Mesothelial cell of epicardium (in vitro differentiated cells): ENCODE measurements at regions not wholly inside any gene's neighbourhood (a gene's known extent, or its start where the extent isn't known, plus 50 kb on each side); places are given as distances from the start of the nearest gene placed in this dataset.

Experiments
- DNase-seq, 2 experiments: peaks; one replicate each; pipeline ENCODE4 v3.0.0; 2021; ENCODE audit warnings: low spot score in 2 of 2; ENCODE audit not compliant: unreplicated experiment in 2 of 2
- H3K27ac Mint-ChIP-seq: 2 replicates; pipeline ENCODE4 v1.8.0; 2021; ENCODE audit warnings: mixed read lengths
- H3K27me3 Mint-ChIP-seq: 2 replicates; pipeline ENCODE4 v1.8.0; 2021; ENCODE audit warnings: low read depth, mixed read lengths
- H3K36me3 Mint-ChIP-seq: 2 replicates; pipeline ENCODE4 v1.8.0; 2021; ENCODE audit warnings: mixed read lengths
- H3K4me1 Mint-ChIP-seq: 2 replicates; pipeline ENCODE4 v1.8.0; 2021; ENCODE audit warnings: mixed read lengths
- H3K4me3 Mint-ChIP-seq: 2 replicates; pipeline ENCODE4 v1.8.0; 2021; ENCODE audit warnings: mild to moderate bottlenecking, moderate library complexity, mixed read lengths
- H3K9me3 Mint-ChIP-seq: 2 replicates; pipeline ENCODE4 v1.8.0; 2021; ENCODE audit warnings: mixed read lengths
- TF ChIP-seq, protein P1 (sequence below): fragments of 200-600 bp; sonication (generic); IDR thresholded peaks from one replicate; pipeline ENCODE4 v1.5.0; 2021; ENCODE audit warnings: antibody characterized with exemption; ENCODE audit not compliant: unreplicated experiment

DNA sequence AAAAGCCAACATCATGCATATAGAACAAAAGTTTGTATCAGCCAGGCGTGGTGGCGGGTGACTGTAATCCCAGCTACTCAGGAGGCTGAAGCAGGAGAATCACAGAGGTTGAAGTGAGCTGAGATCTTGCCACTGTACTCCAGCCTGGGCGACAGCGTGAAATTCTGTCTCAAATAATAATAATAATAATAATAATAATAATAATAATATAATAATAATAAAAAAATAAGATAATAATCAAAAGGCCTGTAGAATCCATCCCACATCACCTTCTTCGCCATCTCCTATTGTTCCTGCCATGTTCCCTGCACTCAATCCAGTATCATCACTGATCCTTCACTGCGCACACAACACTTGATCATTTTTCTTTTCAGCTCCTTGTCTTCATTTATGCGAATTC, 619.3 kb upstream of the ADARB2 start:
- Mint-ChIP-seq H3K27ac (no peak overlapping the region), H3K27me3 (peaks cover 3% of the 10 kb centered on the region), H3K36me3 (no peaks in the 10 kb centered on the region), H3K9me3 (no peaks in the 10 kb centered on the region), H3K4me1 (no peaks in the 10 kb centered on the region), H3K4me3 (no peak overlapping the region)
- TF ChIP-seq, protein P1, sequence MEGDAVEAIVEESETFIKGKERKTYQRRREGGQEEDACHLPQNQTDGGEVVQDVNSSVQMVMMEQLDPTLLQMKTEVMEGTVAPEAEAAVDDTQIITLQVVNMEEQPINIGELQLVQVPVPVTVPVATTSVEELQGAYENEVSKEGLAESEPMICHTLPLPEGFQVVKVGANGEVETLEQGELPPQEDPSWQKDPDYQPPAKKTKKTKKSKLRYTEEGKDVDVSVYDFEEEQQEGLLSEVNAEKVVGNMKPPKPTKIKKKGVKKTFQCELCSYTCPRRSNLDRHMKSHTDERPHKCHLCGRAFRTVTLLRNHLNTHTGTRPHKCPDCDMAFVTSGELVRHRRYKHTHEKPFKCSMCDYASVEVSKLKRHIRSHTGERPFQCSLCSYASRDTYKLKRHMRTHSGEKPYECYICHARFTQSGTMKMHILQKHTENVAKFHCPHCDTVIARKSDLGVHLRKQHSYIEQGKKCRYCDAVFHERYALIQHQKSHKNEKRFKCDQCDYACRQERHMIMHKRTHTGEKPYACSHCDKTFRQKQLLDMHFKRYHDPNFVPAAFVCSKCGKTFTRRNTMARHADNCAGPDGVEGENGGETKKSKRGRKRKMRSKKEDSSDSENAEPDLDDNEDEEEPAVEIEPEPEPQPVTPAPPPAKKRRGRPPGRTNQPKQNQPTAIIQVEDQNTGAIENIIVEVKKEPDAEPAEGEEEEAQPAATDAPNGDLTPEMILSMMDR = no peak
- no peak for DNase-seq

- Mint-ChIP-seq H3K27ac (no peak overlapping the region), H3K9me3 (peaks cover 2% of the 10 kb centered on the region), H3K36me3 (no peaks in the 10 kb centered on the region), H3K27me3 (no peaks in the 10 kb centered on the region), H3K4me3 (no peak overlapping the region), H3K4me1 (no peaks in the 10 kb centered on the region)
- TF ChIP-seq, protein P1 = no peak
- DNase-seq = no peak
Observed at GRCh38 chr10:2351566-2351965, 614.2 kb upstream of the ADARB2 start.

DNA sequence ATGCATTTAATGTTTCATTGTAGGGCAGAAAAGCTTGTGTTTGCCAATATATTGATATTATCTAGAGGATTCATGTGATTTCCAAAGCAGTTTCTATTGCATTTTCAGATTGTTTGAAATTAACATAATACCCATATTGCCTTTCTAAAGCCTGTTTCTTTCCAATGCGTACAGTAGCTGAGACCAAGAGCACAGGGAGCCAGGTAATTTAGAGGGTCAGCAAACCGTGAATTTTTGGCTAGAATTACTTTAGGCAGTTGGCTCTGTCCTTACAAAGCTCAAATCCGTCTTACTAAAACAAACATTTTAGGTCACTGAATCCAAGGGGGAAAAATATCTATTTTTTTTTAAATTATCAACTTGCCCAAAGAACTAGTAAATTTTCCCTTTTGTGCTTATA, 604.9 kb upstream of the ADARB2 start:
- DNase-seq = no peak
- TF ChIP-seq, protein P1 = no peak
- Mint-ChIP-seq H3K4me1 (no peaks in the 10 kb centered on the region), H3K9me3 (peaks cover 5% of the 10 kb centered on the region), H3K27me3 (peaks cover 11% of the 10 kb centered on the region), H3K36me3 (no peaks in the 10 kb centered on the region), H3K27ac (no peak overlapping the region), H3K4me3 (no peak overlapping the region)

DNA sequence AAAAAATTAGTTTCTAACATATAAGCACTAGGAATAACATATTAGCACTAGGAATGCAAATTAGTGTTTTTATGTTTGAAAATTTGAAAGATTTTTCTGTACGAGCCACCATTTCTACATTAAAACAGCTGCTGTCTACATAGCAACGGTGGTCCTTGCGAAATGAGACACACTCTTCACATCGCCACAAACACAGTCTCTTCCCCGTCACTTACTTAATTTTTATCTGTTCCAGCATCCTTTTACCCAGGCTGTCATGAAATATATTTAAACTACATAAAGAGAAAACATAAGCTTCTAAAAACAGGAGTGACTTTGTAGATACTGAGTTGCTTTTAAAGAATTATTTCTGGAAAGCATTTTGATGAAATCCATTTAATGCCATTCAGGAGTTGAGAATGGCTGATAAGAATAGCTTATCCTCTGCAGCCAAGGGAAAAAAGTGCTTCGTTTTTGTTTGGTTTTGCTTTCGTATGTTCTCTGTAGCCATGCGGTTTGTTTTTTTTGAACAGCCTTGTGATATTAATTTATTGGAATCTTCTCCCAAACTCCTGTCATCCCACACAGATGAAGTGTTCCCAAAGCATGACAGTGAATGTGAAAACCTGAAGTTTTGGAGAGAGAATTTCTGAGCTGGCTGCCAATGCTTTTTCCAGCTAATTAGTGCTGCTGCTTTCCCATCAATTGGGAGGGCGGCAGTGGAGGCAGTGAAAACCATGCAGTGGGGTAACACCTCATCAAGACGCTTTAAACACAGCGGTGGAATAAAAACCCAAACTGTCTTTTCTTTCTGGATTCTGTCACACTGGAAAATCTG, 603.7 kb upstream of the ADARB2 start:
- no peaks in the 10 kb centered on the region for H3K4me1 Mint-ChIP-seq
- no peak overlapping the region for H3K4me3 Mint-ChIP-seq
- no peaks in the 10 kb centered on the region for H3K36me3 Mint-ChIP-seq
- no peaks in the 10 kb centered on the region for H3K9me3 Mint-ChIP-seq
- peaks cover 11% of the 10 kb centered on the region for H3K27me3 Mint-ChIP-seq
- no peak for DNase-seq
- H3K27ac Mint-ChIP-seq = no peak overlapping the region
- TF ChIP-seq, protein P1 = no peak

GRCh38 chr10:2335626-2336025, 598.3 kb upstream of the ADARB2 start:
- H3K27ac Mint-ChIP-seq = no peak overlapping the region
- H3K36me3 Mint-ChIP-seq = no peaks in the 10 kb centered on the region
- no peaks in the 10 kb centered on the region for H3K9me3 Mint-ChIP-seq
- TF ChIP-seq, protein P1 = no peak
- H3K27me3 Mint-ChIP-seq = peaks cover 5% of the 10 kb centered on the region
- no peak overlapping the region for H3K4me3 Mint-ChIP-seq
- no peaks in the 10 kb centered on the region for H3K4me1 Mint-ChIP-seq
- DNase-seq = no peak
